HCT116 (cell line): ENCODE measurements at regions not wholly inside any gene's neighbourhood (a gene's known extent, or its start where the extent isn't known, plus 50 kb on each side); places are given as distances from the start of the nearest gene placed in this dataset.

Source experiments
- ATAC-seq: fragments of 200-7000 bp; cut with Tn5 transposase; 2 replicates; pipeline ENCODE4 v1.9.1; 2020; ENCODE audit warnings: mild to moderate bottlenecking, moderate library complexity
- BruUV-seq: library from RNA; stranded (reverse); fragments of 400-500 nt; replicated peaks from 2 replicates; lab custom pipeline; 2021; lab: Mats Ljungman, UMichigan
- CTCF ChIA-PET: fragments of 300-600 bp; sonication (Branson Sonifier 250); formaldehyde crosslinking; loops from one replicate; lab custom pipeline; 2021; ENCODE audit warnings: antibody characterized with exemption; lab: Charles Lee
- POLR2A ChIA-PET: fragments of 300-600, 350-600 bp; sonication (Branson Sonifier 250); formaldehyde crosslinking; loops from one replicate; lab custom pipeline; 2021; ENCODE audit warnings: antibody characterized with exemption; lab: Charles Lee
- RAD21 ChIA-PET, 2 experiments: fragments of 300-600 bp; sonication (Branson Sonifier 250); formaldehyde crosslinking; loops; one replicate each; lab custom pipeline; 2023; ENCODE audit warnings: low total read pairs in 2 of 2; ENCODE audit not compliant: uncharacterized antibody in 2 of 2, unreplicated experiment in 2 of 2, low non-redundant PET in 1 of 2; lab: Charles Lee
- DNase-seq: peaks from one replicate; pipeline ENCODE4 v3.0.0-alpha.2; 2010; ENCODE audit warnings: low read depth, low spot score
- H2AFZ ChIP-seq: fragments of 200-600 bp; shearing (Covaris generic), sonication (generic); 2 replicates; pipeline ENCODE4 v1.6.1; 2017; ENCODE audit warnings: low read depth, mixed run types, mixed read lengths, antibody characterized with exemption, low read length; ENCODE audit not compliant: poor library complexity, severe bottlenecking
- H3K27ac ChIP-seq: 2 replicates; pipeline ENCODE4 v1.5.1; 2012; ENCODE audit warnings: low read depth, low read length
- H3K27me3 ChIP-seq: fragments of 200-600 bp; sonication (generic); 2 replicates; pipeline ENCODE4 v1.6.1; 2016; ENCODE audit warnings: mixed run types, low read length, mixed read lengths; ENCODE audit not compliant: insufficient read depth
- H3K36me3 ChIP-seq, 2 experiments: fragments of 200-500 bp in 1 of 2; fragments of 200-600 bp in 1 of 2; sonication (Bioruptor generic) in 1 of 2; sonication (generic) in 1 of 2; 2 replicates each; pipeline versions ENCODE4 v1.5.1 to v1.6.1; 2014 to 2016; ENCODE audit warnings: low read length in 2 of 2, inconsistent platforms in 1 of 2, mixed read lengths in 1 of 2, mixed run types in 1 of 2; ENCODE audit not compliant: insufficient read depth in 2 of 2, control insufficient read depth in 1 of 2
- H3K4me1 ChIP-seq, 2 experiments: fragments of 200-600 bp in 1 of 2; sonication (generic) in 1 of 2; 2 replicates each; pipeline versions ENCODE4 v1.5.1 to v1.6.1; 2012 to 2017; ENCODE audit warnings: low read length in 2 of 2, inconsistent platforms in 1 of 2, mild to moderate bottlenecking in 1 of 2, mixed read lengths in 1 of 2, mixed run types in 1 of 2, moderate library complexity in 1 of 2; ENCODE audit not compliant: insufficient read depth in 2 of 2, control insufficient read depth in 1 of 2
- H3K4me2 ChIP-seq: fragments of 200-600 bp; sonication (generic); 2 replicates; pipeline ENCODE4 v1.6.1; 2017; ENCODE audit warnings: mixed run types, low read length, mixed read lengths
- H3K4me3 ChIP-seq, 2 experiments: fragments of 200-600 bp in 1 of 2; sonication (generic) in 1 of 2; replicated peaks in 1 of 2; 2 replicates each; pipeline ENCODE4 v1.5.1; 2011 to 2016; ENCODE audit warnings: low read length in 2 of 2, control low read depth in 1 of 2, low read depth in 1 of 2, mild to moderate bottlenecking in 1 of 2, mixed read lengths in 1 of 2, mixed run types in 1 of 2
- H3K79me2 ChIP-seq: fragments of 200-600 bp; sonication (generic); 2 replicates; pipeline ENCODE4 v1.6.1; 2017; ENCODE audit warnings: mild to moderate bottlenecking, mixed run types, low read length, moderate library complexity, mixed read lengths; ENCODE audit not compliant: insufficient read depth
- H3K9ac ChIP-seq: fragments of 200-600 bp; sonication (generic); 2 replicates; pipeline ENCODE4 v1.6.1; 2016; ENCODE audit warnings: low read length, mixed read lengths
- H3K9me2 ChIP-seq: fragments of 200-600 bp; sonication (generic), shearing (Covaris generic); 2 replicates; pipeline ENCODE4 v1.6.1; 2017; ENCODE audit warnings: mixed run types, mild to moderate bottlenecking, moderate library complexity; ENCODE audit not compliant: insufficient read depth
- H3K9me3 ChIP-seq, 2 experiments: fragments of 200-500 bp in 1 of 2; fragments of 200-600 bp in 1 of 2; sonication (Bioruptor generic) in 1 of 2; sonication (generic) in 1 of 2; 2 replicates each; pipeline ENCODE4 v1.6.1; 2014 to 2017; ENCODE audit warnings: low read length in 2 of 2, mixed read lengths in 2 of 2, inconsistent platforms in 1 of 2, low read depth in 1 of 2, mild to moderate bottlenecking in 1 of 2, mixed run types in 1 of 2, moderate library complexity in 1 of 2; ENCODE audit not compliant: control insufficient read depth in 1 of 2, insufficient read depth in 1 of 2
- H4K20me1 ChIP-seq: fragments of 200-600 bp; sonication (generic), shearing (Covaris generic); 2 replicates; pipeline ENCODE4 v1.6.1; 2017; ENCODE audit warnings: mixed run types, mild to moderate bottlenecking, moderate library complexity; ENCODE audit not compliant: insufficient read depth
- CEBPB ChIP-seq: IDR thresholded peaks from 2 replicates; pipeline ENCODE4 v1.6.1; 2012; ENCODE audit warnings: low read depth
- ELF1 ChIP-seq: IDR thresholded peaks from 2 replicates; pipeline ENCODE4 v1.6.1; 2012; ENCODE audit warnings: low read depth, borderline replicate concordance
- EZH2 ChIP-seq: fragments of 200-600 bp; sonication (generic); IDR thresholded peaks from 2 replicates; pipeline ENCODE4 v1.6.1; 2017; ENCODE audit warnings: antibody characterized with exemption, mixed run types
- FOSL1 ChIP-seq: IDR thresholded peaks from 2 replicates; pipeline ENCODE4 v1.6.1; 2012; ENCODE audit warnings: low read depth
- POLR2A ChIP-seq: IDR thresholded peaks from 2 replicates; pipeline ENCODE4 v1.7.0; 2011; ENCODE audit warnings: borderline replicate concordance; ENCODE audit not compliant: insufficient read depth, insufficient read length; ENCODE audit errors: extremely low read depth
- POLR2AphosphoS5 ChIP-seq: IDR thresholded peaks from 2 replicates; pipeline ENCODE4 v1.6.1; 2011; ENCODE audit warnings: mild to moderate bottlenecking, low read depth, low read length, moderate library complexity
- RAD21 ChIP-seq: IDR thresholded peaks from 2 replicates; pipeline ENCODE4 v1.6.1; 2012; ENCODE audit warnings: low read depth, mild to moderate bottlenecking
- SIN3A ChIP-seq: IDR thresholded peaks from 2 replicates; pipeline ENCODE4 v1.6.1; 2012; ENCODE audit warnings: low read depth
- SP1 ChIP-seq: IDR thresholded peaks from 2 replicates; pipeline ENCODE4 v1.6.1; 2012; ENCODE audit warnings: low read depth
- ZFX ChIP-seq: fragments of 450-650 bp; IDR thresholded peaks from 2 replicates; pipeline ENCODE4 v1.6.1; 2017
- ZNF274 ChIP-seq: fragments of 200-500 bp; sonication (Bioruptor generic); IDR thresholded peaks from 2 replicates; pipeline ENCODE4 v1.6.1; 2014; ENCODE audit warnings: mild to moderate bottlenecking, low read depth, low read length, inconsistent platforms
- intact Hi-C: fragments of 100-400 bp; cut with micrococcal nuclease; formaldehyde crosslinking; loops from 2 replicates; pipeline ENCODE4 v1.10.0; 2022

- BruUV-seq = no TSS peak
- no peak overlapping the region for H3K4me2 ChIP-seq
- ATAC-seq (no peak), DNase-seq (no peak)
- H3K9me3 ChIP-seq = no peaks in the 10 kb centered on the region
- H3K36me3 ChIP-seq = no peaks in the 10 kb centered on the region
- POLR2A ChIA-PET = no interaction called here
- H3K27me3 ChIP-seq = no peaks in the 10 kb centered on the region
- no peak overlapping the region for H2AFZ ChIP-seq
- no peak overlapping the region for H3K27ac ChIP-seq
- no peak overlapping the region for H3K4me3 ChIP-seq
- no peaks in the 10 kb centered on the region for H3K9me2 ChIP-seq
- H4K20me1 ChIP-seq = no peaks in the 10 kb centered on the region
- CTCF ChIA-PET = no interaction called here
- intact Hi-C loops = no loop called here
- H3K9ac ChIP-seq = no peak overlapping the region
- no peaks in the 10 kb centered on the region for H3K79me2 ChIP-seq
- RAD21 ChIA-PET = no interaction called here
- no peak for TF ChIP-seq SP1
- TF ChIP-seq CEBPB = no peak
- TF ChIP-seq SIN3A = no peak
- no peak for TF ChIP-seq ZNF274
- TF ChIP-seq ZFX = no peak
- TF ChIP-seq RAD21 = no peak
- no peak for TF ChIP-seq POLR2A
- no peak for TF ChIP-seq ELF1
- no peak for TF ChIP-seq POLR2AphosphoS5
- TF ChIP-seq, all 23 proteins: peak for 0
- H3K4me1 ChIP-seq = peaks cover 7 to 8% of the 10 kb centered on the region in 2 experiments; a peak in 3 of 4 replicates
Measured at GRCh38 chr3:82050382-82050781, 288.9 kb upstream of the GBE1 start.

- no peaks in the 10 kb centered on the region for H3K4me1 ChIP-seq
- TF ChIP-seq ZFX (no peak), ELF1 (no peak), RAD21 (no peak), EZH2 (no peak), FOSL1 (no peak)
- no peak for DNase-seq
- no peaks in the 10 kb centered on the region for H4K20me1 ChIP-seq
- H2AFZ ChIP-seq = no peak overlapping the region
- ChIA-PET RAD21 (no interaction called here), POLR2A (no interaction called here), CTCF (no interaction called here)
- BruUV-seq = no TSS peak
- H3K9me2 ChIP-seq = no peaks in the 10 kb centered on the region
- H3K36me3 ChIP-seq = no peaks in the 10 kb centered on the region
- no peak overlapping the region for H3K9ac ChIP-seq
- no peaks in the 10 kb centered on the region for H3K79me2 ChIP-seq
- no peak overlapping the region for H3K27ac ChIP-seq
- H3K9me3 ChIP-seq = no peaks in the 10 kb centered on the region
- no peaks in the 10 kb centered on the region for H3K27me3 ChIP-seq
- intact Hi-C loops = no loop called here
- no peak for ATAC-seq
- H3K4me3 ChIP-seq = no peak overlapping the region
- no peak overlapping the region for H3K4me2 ChIP-seq
Measured at GRCh38 chr3:82048711-82049110, 287.3 kb upstream of the GBE1 start.
